ENCODE measurements at regions not wholly inside any gene's neighbourhood (a gene's known extent, or its start where the extent isn't known, plus 50 kb on each side); places are given as distances from the start of the nearest gene placed in this dataset.

- TF ChIP-seq, protein P1, sequence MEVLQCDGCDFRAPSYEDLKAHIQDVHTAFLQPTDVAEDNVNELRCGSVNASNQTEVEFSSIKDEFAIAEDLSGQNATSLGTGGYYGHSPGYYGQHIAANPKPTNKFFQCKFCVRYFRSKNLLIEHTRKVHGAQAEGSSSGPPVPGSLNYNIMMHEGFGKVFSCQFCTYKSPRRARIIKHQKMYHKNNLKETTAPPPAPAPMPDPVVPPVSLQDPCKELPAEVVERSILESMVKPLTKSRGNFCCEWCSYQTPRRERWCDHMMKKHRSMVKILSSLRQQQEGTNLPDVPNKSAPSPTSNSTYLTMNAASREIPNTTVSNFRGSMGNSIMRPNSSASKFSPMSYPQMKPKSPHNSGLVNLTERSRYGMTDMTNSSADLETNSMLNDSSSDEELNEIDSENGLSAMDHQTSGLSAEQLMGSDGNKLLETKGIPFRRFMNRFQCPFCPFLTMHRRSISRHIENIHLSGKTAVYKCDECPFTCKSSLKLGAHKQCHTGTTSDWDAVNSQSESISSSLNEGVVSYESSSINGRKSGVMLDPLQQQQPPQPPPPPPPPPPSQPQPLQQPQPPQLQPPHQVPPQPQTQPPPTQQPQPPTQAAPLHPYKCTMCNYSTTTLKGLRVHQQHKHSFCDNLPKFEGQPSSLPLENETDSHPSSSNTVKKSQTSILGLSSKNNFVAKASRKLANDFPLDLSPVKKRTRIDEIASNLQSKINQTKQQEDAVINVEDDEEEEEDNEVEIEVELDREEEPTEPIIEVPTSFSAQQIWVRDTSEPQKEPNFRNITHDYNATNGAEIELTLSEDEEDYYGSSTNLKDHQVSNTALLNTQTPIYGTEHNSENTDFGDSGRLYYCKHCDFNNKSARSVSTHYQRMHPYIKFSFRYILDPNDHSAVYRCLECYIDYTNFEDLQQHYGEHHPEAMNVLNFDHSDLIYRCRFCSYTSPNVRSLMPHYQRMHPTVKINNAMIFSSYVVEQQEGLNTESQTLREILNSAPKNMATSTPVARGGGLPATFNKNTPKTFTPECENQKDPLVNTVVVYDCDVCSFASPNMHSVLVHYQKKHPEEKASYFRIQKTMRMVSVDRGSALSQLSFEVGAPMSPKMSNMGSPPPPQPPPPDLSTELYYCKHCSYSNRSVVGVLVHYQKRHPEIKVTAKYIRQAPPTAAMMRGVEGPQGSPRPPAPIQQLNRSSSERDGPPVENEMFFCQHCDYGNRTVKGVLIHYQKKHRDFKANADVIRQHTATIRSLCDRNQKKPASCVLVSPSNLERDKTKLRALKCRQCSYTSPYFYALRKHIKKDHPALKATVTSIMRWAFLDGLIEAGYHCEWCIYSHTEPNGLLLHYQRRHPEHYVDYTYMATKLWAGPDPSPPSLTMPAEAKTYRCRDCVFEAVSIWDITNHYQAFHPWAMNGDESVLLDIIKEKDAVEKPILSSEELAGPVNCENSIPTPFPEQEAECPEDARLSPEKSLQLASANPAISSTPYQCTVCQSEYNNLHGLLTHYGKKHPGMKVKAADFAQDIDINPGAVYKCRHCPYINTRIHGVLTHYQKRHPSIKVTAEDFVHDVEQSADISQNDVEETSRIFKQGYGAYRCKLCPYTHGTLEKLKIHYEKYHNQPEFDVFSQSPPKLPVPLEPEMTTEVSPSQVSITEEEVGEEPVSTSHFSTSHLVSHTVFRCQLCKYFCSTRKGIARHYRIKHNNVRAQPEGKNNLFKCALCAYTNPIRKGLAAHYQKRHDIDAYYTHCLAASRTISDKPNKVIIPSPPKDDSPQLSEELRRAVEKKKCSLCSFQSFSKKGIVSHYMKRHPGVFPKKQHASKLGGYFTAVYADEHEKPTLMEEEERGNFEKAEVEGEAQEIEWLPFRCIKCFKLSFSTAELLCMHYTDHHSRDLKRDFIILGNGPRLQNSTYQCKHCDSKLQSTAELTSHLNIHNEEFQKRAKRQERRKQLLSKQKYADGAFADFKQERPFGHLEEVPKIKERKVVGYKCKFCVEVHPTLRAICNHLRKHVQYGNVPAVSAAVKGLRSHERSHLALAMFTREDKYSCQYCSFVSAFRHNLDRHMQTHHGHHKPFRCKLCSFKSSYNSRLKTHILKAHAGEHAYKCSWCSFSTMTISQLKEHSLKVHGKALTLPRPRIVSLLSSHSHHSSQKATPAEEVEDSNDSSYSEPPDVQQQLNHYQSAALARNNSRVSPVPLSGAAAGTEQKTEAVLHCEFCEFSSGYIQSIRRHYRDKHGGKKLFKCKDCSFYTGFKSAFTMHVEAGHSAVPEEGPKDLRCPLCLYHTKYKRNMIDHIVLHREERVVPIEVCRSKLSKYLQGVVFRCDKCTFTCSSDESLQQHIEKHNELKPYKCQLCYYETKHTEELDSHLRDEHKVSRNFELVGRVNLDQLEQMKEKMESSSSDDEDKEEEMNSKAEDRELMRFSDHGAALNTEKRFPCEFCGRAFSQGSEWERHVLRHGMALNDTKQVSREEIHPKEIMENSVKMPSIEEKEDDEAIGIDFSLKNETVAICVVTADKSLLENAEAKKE (CRISPR knock-in tag; IDR thresholded peaks at IDR 0.05): no peak
- TF ChIP-seq EZH2phosphoT487 (IDR thresholded peaks at IDR 0.05; ENCODE audit: unreplicated experiment) (no peak), JUNB (IDR thresholded peaks at IDR 0.05; ENCODE audit: unreplicated experiment) (no peak), POLR2AphosphoS5 (IDR thresholded peaks at IDR 0.05; ENCODE audit: low read depth) (no peak), CREB1 (CRISPR knock-in tag; IDR thresholded peaks at IDR 0.05; ENCODE audit: low read depth) (no peak), ZNF114 (CRISPR knock-in tag; IDR thresholded peaks at IDR 0.05) (no peak), STAT1 (IDR thresholded peaks at IDR 0.05; ENCODE audit: unreplicated experiment) (no peak)
Observed at GRCh38 chr7:155198196-155198892, 99.3 kb upstream of the INSIG1 start (continued).

DNA sequence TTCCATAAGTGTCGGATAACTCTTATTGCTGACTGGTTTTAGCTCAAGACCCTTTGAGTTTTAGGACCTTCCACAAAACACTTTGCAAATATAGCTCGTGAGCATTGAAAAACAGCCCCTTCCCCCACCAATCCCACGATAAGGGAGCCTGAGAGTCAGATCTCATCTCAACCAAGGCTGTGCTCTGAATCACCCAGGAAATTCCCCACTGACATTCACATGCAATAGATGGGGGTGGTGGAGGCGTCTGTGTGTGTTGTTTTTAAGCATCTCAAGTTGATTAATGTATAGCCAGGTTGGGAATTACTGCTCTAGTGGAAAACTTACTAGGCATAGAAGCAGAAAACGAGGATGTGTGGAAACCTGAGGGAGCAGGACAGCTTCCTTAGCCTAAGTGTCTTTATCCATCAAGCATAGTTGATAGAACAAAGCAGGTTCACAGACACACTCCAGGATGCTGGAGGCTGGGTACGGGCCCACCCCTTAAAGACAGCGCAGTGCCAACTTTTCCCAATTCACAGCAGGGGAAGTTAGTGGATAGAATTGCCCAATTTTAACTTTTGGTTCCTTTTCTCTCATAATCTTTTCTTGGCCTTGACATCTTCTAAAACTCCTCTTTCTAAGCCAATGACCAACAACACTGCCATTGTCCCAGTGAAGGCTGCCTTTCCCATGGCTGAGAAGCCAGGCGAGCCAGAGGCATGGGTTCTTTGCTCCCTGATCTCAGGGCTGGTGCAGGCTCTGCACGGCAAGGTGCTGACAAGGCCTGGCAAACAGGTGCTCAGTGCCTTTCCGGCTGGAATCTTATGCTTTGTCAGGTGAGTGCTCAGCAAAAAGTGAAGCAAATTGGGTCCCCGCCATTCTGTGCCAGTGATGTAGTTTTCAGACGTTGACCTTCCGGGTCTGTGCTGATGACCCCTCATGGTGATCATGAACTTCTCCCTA, 98.5 kb upstream of the INSIG1 start:
- H3K9me3 Mint-ChIP-seq: peaks cover 23% of the 10 kb centered on the region
- no peak overlapping the region for H3K4me3 ChIP-seq
- H3K9me2 ChIP-seq (ENCODE audit: insufficient read depth): no peaks in the 10 kb centered on the region
- H3K79me2 ChIP-seq (replicated peaks; ENCODE audit: insufficient read depth): no peaks in the 10 kb centered on the region
- no peak overlapping the region for H3K4me2 ChIP-seq
- no peaks in the 10 kb centered on the region for H3K27me3 ChIP-seq (ENCODE audit: insufficient read depth)
- no peaks in the 10 kb centered on the region for H3F3A ChIP-seq (replicated peaks; ENCODE audit: low read depth)
- ATAC-seq (no peak), DNase-seq (ENCODE audit: low spot score) (no peak)
- no peaks in the 10 kb centered on the region for H4K20me1 ChIP-seq (replicated peaks; ENCODE audit: insufficient read depth)
- no peak overlapping the region for H3K27ac Mint-ChIP-seq
- no peaks in the 10 kb centered on the region for H3K36me3 ChIP-seq (ENCODE audit: insufficient read depth)
- H3K27ac ChIP-seq (ENCODE audit: low read depth): no peak overlapping the region
- no peak overlapping the region for H2AFZ ChIP-seq
- H3K4me1 ChIP-seq (ENCODE audit: insufficient read depth): no peaks in the 10 kb centered on the region
- peaks cover 1% of the 10 kb centered on the region for H3K27me3 Mint-ChIP-seq (ENCODE audit: insufficient read depth, low read depth, poor library complexity)
- H3K4me3 Mint-ChIP-seq: no peak overlapping the region
- 0 out of 3 replicates have a peak, but pooled peaks cover 6% of the 10 kb centered on the region for H3K36me3 Mint-ChIP-seq (ENCODE audit: low read depth)
- H3K4me1 Mint-ChIP-seq: peaks cover 6% of the 10 kb centered on the region; the same call in 1 of the 3 replicates
- TF ChIP-seq, protein P2, sequence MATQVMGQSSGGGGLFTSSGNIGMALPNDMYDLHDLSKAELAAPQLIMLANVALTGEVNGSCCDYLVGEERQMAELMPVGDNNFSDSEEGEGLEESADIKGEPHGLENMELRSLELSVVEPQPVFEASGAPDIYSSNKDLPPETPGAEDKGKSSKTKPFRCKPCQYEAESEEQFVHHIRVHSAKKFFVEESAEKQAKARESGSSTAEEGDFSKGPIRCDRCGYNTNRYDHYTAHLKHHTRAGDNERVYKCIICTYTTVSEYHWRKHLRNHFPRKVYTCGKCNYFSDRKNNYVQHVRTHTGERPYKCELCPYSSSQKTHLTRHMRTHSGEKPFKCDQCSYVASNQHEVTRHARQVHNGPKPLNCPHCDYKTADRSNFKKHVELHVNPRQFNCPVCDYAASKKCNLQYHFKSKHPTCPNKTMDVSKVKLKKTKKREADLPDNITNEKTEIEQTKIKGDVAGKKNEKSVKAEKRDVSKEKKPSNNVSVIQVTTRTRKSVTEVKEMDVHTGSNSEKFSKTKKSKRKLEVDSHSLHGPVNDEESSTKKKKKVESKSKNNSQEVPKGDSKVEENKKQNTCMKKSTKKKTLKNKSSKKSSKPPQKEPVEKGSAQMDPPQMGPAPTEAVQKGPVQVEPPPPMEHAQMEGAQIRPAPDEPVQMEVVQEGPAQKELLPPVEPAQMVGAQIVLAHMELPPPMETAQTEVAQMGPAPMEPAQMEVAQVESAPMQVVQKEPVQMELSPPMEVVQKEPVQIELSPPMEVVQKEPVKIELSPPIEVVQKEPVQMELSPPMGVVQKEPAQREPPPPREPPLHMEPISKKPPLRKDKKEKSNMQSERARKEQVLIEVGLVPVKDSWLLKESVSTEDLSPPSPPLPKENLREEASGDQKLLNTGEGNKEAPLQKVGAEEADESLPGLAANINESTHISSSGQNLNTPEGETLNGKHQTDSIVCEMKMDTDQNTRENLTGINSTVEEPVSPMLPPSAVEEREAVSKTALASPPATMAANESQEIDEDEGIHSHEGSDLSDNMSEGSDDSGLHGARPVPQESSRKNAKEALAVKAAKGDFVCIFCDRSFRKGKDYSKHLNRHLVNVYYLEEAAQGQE (IDR thresholded peaks at IDR 0.05; ENCODE audit: unreplicated experiment): no peak
- TF ChIP-seq ZNF331 (CRISPR knock-in tag; IDR thresholded peaks at IDR 0.05; ENCODE audit: low read depth): no peak
- no peak for TF ChIP-seq POLR2AphosphoS5 (IDR thresholded peaks at IDR 0.05; ENCODE audit: low read depth)
- no peak for TF ChIP-seq EZH2phosphoT487 (IDR thresholded peaks at IDR 0.05; ENCODE audit: unreplicated experiment)
- TF ChIP-seq, protein P3, sequence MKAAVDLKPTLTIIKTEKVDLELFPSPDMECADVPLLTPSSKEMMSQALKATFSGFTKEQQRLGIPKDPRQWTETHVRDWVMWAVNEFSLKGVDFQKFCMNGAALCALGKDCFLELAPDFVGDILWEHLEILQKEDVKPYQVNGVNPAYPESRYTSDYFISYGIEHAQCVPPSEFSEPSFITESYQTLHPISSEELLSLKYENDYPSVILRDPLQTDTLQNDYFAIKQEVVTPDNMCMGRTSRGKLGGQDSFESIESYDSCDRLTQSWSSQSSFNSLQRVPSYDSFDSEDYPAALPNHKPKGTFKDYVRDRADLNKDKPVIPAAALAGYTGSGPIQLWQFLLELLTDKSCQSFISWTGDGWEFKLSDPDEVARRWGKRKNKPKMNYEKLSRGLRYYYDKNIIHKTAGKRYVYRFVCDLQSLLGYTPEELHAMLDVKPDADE (IDR thresholded peaks at IDR 0.05): no peak
- no peak for TF ChIP-seq STAT1 (IDR thresholded peaks at IDR 0.05; ENCODE audit: unreplicated experiment)
- no peak for TF ChIP-seq ZNF114 (CRISPR knock-in tag; IDR thresholded peaks at IDR 0.05)

All from GM23338 (cell line).